HG03159 (cell line): ENCODE measurements at regions not wholly inside any gene's neighbourhood (a gene's known extent, or its start where the extent isn't known, plus 50 kb on each side); places are given as distances from the start of the nearest gene placed in this dataset.

Experiments
- ATAC-seq: cut with Tn5 transposase; IDR thresholded peaks from one replicate; pipeline ENCODE4 v1.9.1; 2021; ENCODE audit warnings: mild to moderate bottlenecking, moderate library complexity; ENCODE audit not compliant: unreplicated experiment

DNA sequence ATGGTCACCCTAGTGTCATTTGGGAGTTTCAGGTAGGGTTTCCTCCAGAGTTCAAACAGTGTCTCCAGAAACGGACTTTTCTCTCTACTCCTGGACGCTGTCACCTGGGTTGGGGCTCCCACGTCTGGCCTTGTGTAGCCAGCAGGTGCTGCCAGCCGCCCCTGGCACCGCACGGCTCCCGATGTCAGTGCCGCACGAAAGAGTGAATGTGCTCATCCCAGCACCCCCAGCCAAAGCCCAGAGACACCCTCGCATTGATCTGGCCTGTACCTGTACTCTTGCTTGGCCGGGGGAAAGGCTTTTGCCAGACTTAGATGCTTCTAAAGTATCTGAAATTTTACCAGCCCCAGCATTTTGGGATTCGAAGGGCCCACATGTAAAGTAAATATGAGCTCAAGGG lies 351.9 kb downstream of the C16orf95 start:
- no peak for ATAC-seq

DNA sequence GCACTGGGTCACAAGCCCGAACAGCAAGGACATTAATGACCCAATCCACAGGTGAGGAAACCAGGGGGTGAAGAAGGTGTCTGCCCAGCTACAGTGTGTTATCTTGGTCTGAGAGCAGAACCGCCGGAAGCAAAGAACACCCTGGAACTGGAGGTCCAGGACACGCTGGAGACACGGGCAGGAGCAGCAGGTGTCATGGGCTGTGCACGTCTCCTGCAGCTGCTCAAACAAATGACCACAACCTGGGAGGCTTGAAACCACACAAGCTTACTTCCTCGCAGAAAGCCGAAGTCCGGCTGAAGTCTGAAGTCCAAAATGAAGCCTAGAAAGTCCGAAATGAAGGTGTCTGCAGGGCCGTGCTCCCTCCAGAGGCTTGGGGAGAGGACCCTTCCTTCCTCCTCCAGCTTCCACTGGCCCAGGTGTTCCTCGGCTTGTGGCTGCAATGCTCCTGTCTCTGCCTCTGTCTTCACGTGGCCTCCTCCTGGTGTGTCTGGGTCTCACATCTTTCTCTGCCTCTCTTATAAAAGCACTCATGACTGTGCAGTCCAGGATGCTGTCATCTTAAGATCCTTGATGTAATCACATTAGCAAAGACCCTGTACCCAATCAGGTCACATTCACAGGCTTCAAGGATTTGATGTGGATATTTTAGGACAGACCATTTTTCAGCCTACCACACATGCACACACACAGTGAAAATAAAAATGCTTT lies 351.2 kb downstream of the C16orf95 start:
- ATAC-seq: no peak

DNA sequence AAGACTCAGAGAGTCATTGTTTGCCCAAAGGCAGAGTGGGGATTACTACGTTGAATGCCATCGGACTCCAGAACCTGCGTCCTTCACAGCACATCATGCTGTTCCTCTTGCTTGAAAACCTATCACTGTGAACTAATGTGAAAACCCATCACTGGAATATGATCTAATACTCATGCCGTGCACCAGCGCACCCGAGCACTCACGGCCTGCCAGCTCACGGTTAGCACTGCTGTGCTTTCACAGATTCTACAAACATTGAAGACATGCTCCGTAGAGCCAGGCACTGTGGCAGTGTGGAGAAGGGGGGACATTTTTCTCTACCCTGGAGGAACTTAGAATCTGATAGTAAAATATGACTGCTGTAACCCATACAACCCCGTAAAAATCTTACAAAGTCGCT lies 350.4 kb downstream of the C16orf95 start:
- ATAC-seq: no peak

DNA sequence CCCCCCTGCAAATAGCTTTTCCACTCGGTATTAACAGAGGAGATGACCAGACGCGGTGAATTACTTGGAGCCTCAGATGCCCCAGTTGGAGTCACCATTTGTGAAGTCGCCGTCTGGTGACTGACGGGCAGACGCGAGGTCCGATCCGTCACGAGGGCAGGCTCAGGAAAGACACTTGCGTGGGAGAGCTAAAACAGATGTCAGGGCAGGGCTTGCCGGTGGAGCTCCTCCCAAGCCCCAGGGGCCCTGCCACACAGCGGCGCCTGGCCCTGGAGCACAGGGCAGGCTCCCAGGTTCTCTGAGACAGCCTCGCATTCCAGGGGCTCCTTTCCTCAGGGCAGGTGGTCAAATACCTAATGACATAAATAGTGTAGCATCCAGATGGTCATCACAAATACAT lies 348.3 kb downstream of the C16orf95 start:
- no peak for ATAC-seq

DNA sequence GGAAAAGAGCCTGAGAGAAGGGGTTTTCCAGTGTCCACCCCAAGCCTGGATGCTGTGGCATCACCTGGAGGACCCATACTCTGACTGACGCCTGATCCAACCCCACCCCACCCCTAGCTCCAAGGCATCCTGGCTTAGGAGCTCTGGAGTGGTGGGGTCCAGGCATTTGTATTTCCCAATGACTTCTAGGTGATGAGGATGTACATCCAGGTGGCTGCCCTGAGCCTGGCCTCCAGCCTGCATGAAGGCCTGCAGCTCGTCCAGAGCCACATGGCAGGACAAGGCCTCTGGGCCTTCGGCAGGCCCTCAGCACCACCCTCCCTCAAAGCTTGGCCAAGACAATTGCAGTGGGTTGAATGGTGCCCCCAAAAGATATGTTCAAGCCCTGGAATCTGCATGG lies 347.5 kb downstream of the C16orf95 start:
- ATAC-seq: no peak

DNA sequence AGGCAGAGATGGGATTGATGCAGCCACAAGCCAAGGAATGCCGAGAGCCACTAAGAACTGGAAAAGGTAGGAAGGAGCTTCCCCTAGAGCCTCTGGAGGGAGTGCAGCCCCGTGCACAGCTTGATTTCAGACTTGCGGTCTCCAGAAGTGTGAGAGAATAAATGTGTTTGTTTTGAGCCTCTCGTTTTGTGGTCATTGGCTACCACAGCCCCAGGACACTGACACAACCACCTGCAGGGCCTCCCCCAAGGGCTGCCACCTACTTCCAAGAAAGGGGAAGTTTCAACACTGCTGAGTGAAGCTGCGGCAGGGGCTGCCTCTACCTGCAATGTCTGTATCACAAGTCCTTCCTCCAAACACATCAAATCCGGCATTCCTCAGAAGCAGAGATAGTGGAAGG lies 346.9 kb downstream of the C16orf95 start:
- no peak for ATAC-seq

DNA sequence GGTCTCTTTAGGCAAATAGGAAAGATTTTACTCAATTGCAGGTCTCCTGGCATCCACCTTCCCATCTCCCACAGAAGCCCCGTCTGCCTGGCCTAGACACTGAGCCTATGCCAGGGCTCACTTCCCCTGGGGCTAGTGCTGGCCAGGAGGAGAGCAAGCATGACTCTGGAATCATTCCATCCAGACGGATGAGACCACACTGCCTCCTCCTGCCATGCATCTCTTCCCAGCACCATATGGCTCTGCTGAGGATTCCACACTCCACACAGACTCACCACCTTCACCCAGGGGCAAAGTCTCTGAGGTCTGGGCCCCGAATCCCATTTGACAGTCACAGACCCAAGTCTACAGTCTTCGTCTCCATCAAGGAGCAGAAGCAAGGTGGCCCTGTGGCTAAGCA lies 346.5 kb downstream of the C16orf95 start:
- no peak for ATAC-seq

DNA sequence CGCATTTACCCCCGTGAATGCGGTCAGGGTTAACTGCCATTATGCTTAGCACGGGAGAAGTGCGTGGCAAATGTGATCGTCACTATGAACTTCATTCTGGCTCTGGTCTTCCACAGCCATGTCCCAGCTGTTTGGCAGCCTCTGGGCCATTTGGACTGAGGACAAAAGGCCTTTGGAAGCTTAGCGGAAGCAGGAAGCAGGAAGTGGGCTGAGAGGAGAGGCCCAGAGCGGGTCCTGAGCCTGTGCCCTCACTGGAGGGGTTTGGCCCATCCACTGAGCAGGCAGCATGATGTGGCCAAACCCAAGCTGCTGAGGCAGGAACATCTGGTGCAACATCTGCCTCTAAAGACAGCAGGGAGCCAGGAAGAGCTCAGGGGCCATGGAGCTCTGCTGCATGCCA lies 345.9 kb downstream of the C16orf95 start:
- no peak for ATAC-seq

DNA sequence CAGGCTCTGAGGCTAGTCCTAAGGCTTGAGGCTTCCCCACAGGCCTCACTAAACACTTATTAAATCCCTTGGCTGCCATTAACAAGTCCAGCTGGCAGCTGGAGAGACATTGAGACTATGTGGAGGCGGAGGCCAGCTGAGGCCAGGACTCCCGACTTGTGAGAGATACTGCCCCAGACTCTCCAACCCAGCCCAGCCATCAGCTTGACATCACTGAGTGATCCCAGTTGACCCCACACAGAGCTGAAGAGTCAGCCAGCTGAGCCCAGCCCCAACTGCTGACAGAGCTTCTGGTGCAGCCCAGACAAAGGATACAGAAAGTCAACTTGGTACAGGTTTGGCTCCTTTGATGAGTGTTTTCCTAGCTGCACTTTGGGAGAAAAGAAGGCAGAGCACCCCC lies 343.1 kb downstream of the C16orf95 start:
- no peak for ATAC-seq

DNA sequence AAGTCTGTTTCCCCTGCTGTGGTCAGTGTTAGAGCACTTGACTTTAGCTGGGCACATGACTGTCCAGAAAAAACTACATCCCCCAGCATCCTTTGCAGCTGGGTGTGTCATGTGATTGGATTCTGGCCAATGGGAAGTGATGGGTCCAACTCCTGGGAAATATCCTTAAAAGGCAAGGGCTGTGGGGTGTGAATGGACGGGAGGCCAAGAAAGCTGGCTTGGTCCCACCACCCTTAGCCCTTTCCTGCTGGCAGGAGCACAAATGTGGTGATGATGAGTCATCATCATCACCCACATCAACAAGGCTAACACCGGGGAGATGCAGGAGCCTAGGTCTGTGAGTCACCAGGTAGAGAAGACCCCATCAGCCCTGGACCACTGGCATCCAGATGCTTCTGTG lies 341.7 kb downstream of the C16orf95 start:
- ATAC-seq: no peak

DNA sequence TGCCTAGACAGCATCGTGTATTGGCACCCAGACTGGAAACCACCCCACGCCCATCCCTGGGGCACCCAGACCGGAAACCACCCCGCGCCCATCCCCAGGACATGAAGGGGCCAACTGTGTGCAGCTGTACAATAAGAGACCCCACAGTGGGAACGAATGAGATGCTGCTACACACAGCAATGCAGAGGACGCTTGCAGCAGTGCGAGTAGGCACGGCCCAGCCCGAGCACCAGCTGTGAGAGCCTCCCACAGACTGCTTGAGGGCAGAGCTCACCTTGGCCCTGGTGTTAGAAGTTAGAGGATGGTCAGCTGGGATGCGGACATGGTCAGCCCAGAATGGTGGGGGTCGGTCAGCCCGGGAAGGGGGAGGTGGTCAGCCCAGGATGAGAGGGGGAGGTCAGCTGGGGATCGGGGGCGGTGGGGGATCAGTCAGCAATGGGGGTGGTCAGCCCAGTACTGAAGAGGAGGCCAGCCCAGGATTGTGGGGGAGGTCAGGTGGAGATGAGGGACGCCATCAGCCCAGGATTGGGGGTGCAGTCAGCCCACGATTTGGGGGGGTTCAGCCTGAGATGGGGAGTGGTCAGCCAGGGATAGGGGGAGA lies 340.0 kb downstream of the C16orf95 start:
- ATAC-seq: no peak

DNA sequence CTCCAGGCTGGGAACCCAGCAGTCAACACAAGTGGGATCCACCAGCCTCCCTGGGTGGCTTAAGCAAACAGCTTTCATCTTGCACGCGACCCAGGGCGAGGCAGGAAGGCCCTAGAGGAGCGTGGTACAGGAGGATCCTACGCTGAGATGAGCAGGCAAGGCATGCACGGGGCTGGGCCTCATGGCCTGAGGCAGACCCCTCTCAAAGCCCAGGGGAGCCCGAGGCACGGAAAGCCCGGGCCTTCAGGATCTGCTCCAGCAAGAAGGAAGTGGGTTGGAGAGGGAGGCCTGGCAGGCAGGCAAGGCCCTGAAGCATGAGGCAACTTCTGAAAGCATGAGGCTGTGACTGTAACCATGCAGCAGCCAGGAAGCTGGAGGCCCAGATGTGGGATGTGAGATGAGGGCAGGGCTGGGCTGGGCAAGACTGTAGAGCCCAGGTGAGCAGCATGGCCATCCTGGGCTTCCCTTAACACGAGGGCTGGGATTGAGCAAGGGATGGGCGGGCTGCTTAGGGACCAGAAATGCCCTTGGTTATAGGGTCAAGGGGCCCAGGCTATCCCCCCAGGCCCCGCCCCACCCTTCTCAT lies 338.7 kb downstream of the C16orf95 start:
- no peak for ATAC-seq

DNA sequence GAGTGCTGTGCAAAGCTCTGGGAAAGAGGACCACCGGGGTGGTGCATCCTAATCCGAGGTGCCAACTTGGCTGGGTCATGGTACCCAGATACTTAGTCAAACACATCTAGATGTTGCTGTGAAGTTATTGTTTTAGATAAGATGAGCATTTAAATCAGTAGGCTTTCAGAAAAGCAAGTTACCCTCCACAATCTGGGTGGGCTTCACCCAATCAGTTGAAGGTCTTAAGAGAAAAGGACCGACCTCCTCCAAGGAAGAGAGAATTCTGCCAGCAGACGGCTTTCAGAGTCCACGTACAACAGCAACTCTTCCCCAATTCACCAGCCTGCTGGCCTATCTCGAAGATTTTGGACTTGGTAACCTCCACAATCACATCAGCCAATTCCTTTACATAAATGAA lies 338.1 kb downstream of the C16orf95 start:
- ATAC-seq: no peak

DNA sequence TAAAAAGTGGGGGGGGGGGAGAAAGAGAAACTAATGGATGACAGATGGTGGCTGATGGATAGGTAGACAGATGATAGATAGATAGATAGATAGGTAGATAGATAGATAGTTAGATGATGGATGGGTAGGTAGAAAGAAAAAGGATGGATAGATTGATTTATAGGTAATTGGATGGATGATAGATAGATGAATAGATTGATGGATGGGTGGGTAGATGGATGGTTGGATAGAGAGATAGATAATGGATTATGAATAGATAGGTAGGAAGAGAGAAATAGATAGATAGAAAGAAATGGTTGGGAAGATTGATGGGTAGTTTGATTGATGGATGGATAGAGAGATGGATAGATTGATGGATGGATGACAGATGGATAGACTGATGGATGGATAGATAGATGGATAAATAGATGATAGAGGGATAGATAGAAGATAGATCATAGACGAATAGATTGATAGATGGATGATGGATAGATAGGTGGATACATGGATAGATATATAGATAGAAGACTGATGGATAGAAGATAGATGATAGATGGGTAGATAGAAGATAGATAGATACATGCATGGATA lies 337.1 kb downstream of the C16orf95 start:
- no peak for ATAC-seq

DNA sequence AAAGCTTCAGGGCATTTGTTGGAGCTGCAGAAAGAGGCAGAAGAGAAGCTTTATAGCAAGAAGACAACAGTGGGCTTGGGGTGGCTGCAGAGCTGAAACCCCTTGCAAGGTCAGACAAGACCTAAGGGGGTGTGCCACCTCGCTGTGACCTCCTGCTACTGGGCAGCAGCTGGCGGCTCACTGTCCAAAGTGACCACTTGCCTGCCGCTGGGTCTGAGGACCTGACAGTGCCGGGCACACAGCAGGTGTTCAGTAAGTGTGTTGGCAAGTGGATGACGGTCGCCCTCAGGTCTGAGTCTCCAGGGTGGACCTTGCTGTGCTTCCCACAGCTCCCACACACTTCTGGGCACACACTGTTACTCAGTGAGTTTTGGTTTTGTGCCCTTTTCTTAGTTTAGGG lies 336.5 kb downstream of the C16orf95 start:
- no peak for ATAC-seq

DNA sequence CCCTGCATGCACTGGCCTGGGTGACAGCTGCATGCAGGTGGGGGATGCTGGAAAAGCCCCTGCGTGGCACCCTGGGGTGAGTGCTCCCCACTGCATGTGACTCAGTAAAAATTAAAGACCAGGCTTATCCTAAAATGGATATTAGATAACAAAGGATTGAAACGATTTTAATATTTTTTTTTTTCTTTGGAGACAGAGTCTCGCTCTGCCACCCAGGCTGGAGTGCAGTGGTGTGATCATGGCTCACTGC lies 334.9 kb downstream of the C16orf95 start:
- no peak for ATAC-seq

DNA sequence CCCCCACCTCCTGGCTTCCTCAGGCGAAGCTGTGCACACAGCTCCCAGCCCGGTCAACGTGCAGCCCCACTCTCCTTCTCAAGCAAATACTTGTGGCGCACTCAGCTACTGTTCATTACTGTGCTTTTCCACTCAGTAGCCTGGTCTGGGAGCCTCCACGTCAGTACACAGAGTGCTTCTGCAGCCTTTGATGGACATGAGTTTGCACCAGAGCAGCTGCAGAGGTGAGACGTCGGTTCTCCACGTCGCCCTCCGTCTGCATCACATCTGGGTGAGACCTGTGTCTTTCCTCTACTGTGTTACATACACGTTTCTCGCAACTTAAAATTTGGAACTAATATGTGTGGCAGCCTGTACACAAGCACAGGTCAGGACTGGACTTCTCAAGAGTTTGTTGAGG lies 334.3 kb downstream of the C16orf95 start:
- ATAC-seq: no peak

DNA sequence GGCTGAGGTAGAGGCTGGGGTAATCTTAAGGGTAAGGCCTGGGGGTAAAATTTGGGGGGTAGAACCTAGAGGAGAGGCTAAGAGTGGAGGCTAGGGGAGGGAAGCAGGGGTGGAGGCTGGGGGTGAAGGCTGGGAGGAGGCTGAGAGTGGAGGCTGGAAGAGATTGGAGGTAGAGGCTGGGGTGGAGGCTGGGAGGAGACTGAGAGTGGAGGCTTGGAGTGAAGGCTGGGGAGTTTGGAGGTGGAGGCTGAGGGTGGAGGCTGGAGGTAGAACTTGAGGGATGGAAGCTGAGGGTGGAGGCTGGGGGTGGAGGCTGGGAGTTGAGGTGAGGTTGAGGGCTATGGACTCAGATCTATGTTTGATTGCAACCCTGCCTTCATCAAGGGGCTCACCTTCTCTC lies 333.6 kb downstream of the C16orf95 start:
- ATAC-seq: no peak

DNA sequence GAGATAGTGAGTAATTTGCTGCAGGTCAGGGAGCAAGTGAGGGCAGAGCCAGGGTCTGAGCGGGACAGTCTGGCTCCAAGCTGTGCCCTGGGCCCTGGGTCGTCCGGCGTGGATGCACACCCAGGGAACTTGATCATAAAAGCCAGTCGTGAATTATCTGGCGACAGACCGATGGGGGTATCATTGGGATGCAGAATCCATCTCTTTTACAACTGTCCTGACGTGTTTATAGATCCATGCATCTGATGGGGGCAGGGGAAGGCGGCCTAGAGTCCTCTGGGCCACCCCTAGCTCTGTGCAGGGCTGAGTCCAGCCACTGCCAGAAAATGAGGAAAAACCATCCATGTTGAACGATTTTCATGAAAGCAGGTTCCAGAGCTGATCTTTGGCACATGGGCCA lies 332.8 kb downstream of the C16orf95 start:
- no peak for ATAC-seq

DNA sequence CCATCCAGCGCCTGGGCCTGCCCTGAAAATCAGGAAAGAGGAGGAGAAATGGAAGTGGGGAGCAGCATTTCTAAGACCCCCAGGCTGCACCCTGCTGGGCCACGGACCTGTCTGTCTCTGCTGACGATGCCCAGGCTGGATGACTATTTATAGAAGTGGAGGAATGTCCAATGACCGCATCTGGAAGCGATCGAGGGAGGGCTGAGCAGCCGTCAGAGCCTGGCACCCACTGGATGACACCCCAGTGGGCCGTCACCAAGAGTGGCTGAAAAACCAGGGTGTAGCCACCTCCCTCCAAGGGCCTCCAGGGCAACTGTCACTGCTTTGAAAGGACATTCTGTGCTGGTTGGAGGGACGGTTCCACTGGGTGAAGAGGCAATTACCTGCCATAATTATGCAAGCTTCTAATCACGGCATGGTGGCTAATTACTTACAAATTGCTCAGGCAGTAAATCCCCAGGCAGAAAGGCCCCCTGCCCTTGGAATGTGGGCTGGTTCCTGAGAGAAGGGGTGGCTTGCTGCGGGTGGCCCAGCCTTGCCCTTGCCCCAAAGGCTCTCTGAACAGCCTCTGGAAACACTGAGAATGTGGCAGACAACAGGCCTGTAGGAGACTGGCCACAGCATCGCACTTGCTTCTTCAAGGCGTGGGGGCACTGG lies 332.1 kb downstream of the C16orf95 start:
- ATAC-seq: no peak

DNA sequence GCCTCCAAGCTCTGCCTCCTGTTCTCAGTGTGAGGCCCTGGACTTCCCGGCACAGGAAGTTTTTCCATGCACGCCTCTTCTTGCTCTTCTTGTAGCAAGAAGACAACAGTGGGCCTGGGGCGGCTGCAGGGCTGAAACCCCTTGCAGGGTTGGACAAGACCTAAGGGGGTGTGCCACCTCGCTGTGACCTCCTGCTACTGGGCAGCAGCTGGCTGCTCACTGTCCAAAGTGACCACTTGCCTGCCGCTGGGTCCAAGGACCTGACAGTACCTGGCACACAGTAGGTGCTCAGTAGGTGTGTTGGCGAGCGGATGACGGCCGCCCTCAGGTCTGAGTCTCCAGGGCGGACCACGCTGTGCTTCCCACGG lies 331.6 kb downstream of the C16orf95 start:
- no peak for ATAC-seq

DNA sequence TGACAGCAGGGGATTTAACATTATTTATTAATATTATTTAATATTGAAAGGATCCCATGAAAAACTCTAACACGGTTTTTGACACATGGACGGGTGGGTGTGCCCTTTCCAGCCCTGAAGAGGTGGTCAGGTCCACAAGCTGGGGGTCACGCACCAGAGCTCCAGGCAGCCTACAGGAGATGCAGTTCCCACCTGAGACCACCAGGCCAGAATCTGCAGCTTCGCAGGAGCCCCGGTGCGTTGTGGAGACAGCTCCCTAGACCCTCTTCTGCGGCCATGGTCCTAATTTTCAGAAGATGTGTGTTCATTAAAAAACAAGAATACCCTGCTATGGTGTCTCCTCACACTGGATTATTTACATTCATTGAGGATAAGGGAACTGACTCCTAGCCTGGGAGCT lies 331.1 kb downstream of the C16orf95 start:
- ATAC-seq: no peak
